IPS-NIHi11 (cell line): ENCODE measurements at regions not wholly inside any gene's neighbourhood (a gene's known extent, or its start where the extent isn't known, plus 50 kb on each side); places are given as distances from the start of the nearest gene placed in this dataset.

Experiments used
- DNase-seq: peaks from one replicate; pipeline ENCODE4 v3.0.0; 2012; ENCODE audit warnings: mixed read lengths, low spot score

GRCh38 chr20:6693178-6693807 is 74.2 kb upstream of the BMP2 start:
- no peak for DNase-seq

- DNase-seq = no peak
These were observed 74.8 kb upstream of the BMP2 start for GRCh38 chr20:6692566-6693173.

- no peak for DNase-seq
These were observed 76.0 kb upstream of the BMP2 start for GRCh38 chr20:6691516-6691915.

GRCh38 chr20:6689339-6689973 is 78.0 kb upstream of the BMP2 start:
- no peak for DNase-seq

- DNase-seq = no peak
These were observed 81.3 kb upstream of the BMP2 start for GRCh38 chr20:6686171-6686570.

- no peak for DNase-seq
These were observed 81.9 kb upstream of the BMP2 start for GRCh38 chr20:6685626-6686025.

GRCh38 chr20:6685181-6685582 is 82.3 kb upstream of the BMP2 start:
- DNase-seq = no peak

GRCh38 chr20:6683021-6683977 is 84.2 kb upstream of the BMP2 start:
- DNase-seq = no peak

- DNase-seq = no peak
These were observed 86.6 kb upstream of the BMP2 start for GRCh38 chr20:6680854-6681253.

- DNase-seq = no peak
These were observed 87.0 kb upstream of the BMP2 start for GRCh38 chr20:6680441-6680840.

GRCh38 chr20:6679086-6679485 is 88.4 kb upstream of the BMP2 start:
- DNase-seq = no peak

- DNase-seq = no peak
These were observed 89.4 kb upstream of the BMP2 start for GRCh38 chr20:6678101-6678500.

- DNase-seq = no peak
These were observed 92.7 kb upstream of the BMP2 start for GRCh38 chr20:6674831-6675230.

GRCh38 chr20:6673071-6673470 is 94.4 kb upstream of the BMP2 start:
- no peak for DNase-seq

- no peak for DNase-seq
These were observed 95.7 kb upstream of the BMP2 start for GRCh38 chr20:6671829-6672228.

GRCh38 chr20:6668546-6668945 is 98.9 kb upstream of the BMP2 start:
- no peak for DNase-seq

- DNase-seq = no peak
These were observed 101.7 kb upstream of the BMP2 start for GRCh38 chr20:6665621-6666355.

GRCh38 chr20:6665161-6665560 is 102.3 kb upstream of the BMP2 start:
- DNase-seq = no peak

GRCh38 chr20:6664574-6664973 is 102.9 kb upstream of the BMP2 start:
- DNase-seq = no peak

- DNase-seq = no peak
These were observed 103.6 kb upstream of the BMP2 start for GRCh38 chr20:6663751-6664388.

- DNase-seq = peak; percentile 34
These were observed 104.4 kb upstream of the BMP2 start for GRCh38 chr20:6663104-6663503.
